Heart right ventricle (tissue), 16 donors: ENCODE measurements at regions not wholly inside any gene's neighbourhood (a gene's known extent, or its start where the extent isn't known, plus 50 kb on each side); places are given as distances from the start of the nearest gene placed in this dataset.

ENCODE experiments used
- ATAC-seq, 8 donors: fragments of 200-7000 bp; cut with Tn5 transposase; one replicate each; pipeline ENCODE4 v1.9.1; 2020; ENCODE audit warnings: mild to moderate bottlenecking in 8 of 8, moderate library complexity in 8 of 8, moderate number of reproducible peaks in 1 of 8
- DNase-seq, 2 donors: peaks; one replicate each; pipeline ENCODE4 v3.0.0-alpha.2; 2020
- H3K27ac ChIP-seq, 10 donors: fragments of 200-600 bp; sonication (generic) in 2 of 10; one replicate each; pipeline versions ENCODE4 v1.5.0 to v1.8.0; 2020 to 2022; ENCODE audit warnings: mild to moderate bottlenecking in 3 of 10
- H3K27me3 ChIP-seq, 7 donors: fragments of 200-600 bp; one replicate each; pipeline ENCODE4 v1.8.0; 2021 to 2022; ENCODE audit warnings: mild to moderate bottlenecking in 2 of 7
- H3K36me3 ChIP-seq, 9 donors: fragments of 200-600 bp; sonication (generic) in 1 of 9; one replicate each; pipeline versions ENCODE4 v1.5.0 to v1.8.0; 2020 to 2022; ENCODE audit warnings: mild to moderate bottlenecking in 2 of 9
- H3K4me1 ChIP-seq, 9 donors: fragments of 200-600 bp; sonication (generic) in 1 of 9; one replicate each; pipeline versions ENCODE4 v1.5.0 to v1.8.0; 2020 to 2022; ENCODE audit warnings: mild to moderate bottlenecking in 4 of 9
- H3K4me3 ChIP-seq, 10 donors: fragments of 200-600 bp; sonication (generic) in 2 of 10; one replicate each; pipeline versions ENCODE4 v1.5.0 to v1.8.0; 2020 to 2022; ENCODE audit warnings: mild to moderate bottlenecking in 7 of 10, moderate library complexity in 2 of 10
- H3K9me3 ChIP-seq, 11 donors: fragments of 200-600 bp in 10 of 11; sonication (generic) in 2 of 11; one replicate each; pipeline versions ENCODE4 v1.5.0 to v1.8.0; 2013 to 2022; ENCODE audit warnings: mild to moderate bottlenecking in 2 of 11, control low read depth in 1 of 11, moderate library complexity in 1 of 11
- CTCF ChIP-seq, 9 donors: fragments of 200-600 bp; sonication (generic) in 2 of 9; IDR thresholded peaks; one replicate each; pipeline versions ENCODE4 v1.5.0 to v1.8.0; 2021 to 2022; ENCODE audit warnings: antibody characterized with exemption in 9 of 9, mild to moderate bottlenecking in 5 of 9, moderate library complexity in 1 of 9
- WGBS, 2 donors: extraction: QIAGEN DNeasy Blood & Tissue Kit; methylation state at CpG; one replicate each; pipeline ENCODE4 v1.1.7; 2013; ENCODE audit warnings: inconsistent platforms in 1 of 2; 5-methylcytosine and 5-hydroxymethylcytosine counted together
- intact Hi-C, 10 donors: fragments of 100-400 bp; cut with DNase I; formaldehyde crosslinking; loops; one replicate each; pipeline versions ENCODE4 v1.11.1 to v1.14.2; 2022
- donor health status: Arrhythmogenic right ventricular cardiomyopathy.
- donor health status: ischemic (EF 13 %, LVEDD 7.1; RV severe dilation, severe dysfunction).
- donor health status: healthy with polysubstance abuse.
- donor health status: DM: no; HTN: yes; CAD: no.
- donor health status: DM: no; HTN: no; CAD: no.
- donor health status: ischemic (EF 25% LVEDD 6.9; RV normal size, moderate dysfunction).
- donor health status: ischemic (EF 25% LVEDD 5.7; RV mildly dilated, moderate dysfunction).
- donor health status: healthy.
- donor health status: DM: yes; HTN: yes; CAD: no.
- donor health status: Ischemic cardiomyopathy.
- donor health status: ischemic (EF 35%, LVEDD 5.7; RV mildly dilated, moderate dysfunction).
- donor health status: nonischemic (EF 11% LVEDD 7.7; RV severe dilation, severe dysfunction).
- donor health status: DM: yes; HTN: yes; CAD: no.
- donor health status: PGD.
- donor health status: ischemic (EF 29% LVEDD 5.4; RV normal size, mild dysfunction).
- donor health status: nonischemic (EF 23%, LVEDD 6.1; RV moderate dilation, normal function).

GRCh38 chr1:60809204-60809980 is 273.0 kb upstream of the NFIA start:
- no peak for DNase-seq
- WGBS, 2 donors = 73 to 80% methylated on average over 8 of the region's 8 CpGs
- intact Hi-C loops = no loop called here
- ATAC-seq = no peak
- Histone ChIP-seq H3K4me1 (peaks cover 0 to 10% (median 0%) of the 10 kb centered on the region in 9 donors), H3K9me3 (peaks cover 0 to 27% (median 0%) of the 10 kb centered on the region in 11 donors), H3K4me3 (no peak overlapping the region), H3K27ac (no peak overlapping the region), H3K36me3 (no peaks in the 10 kb centered on the region), H3K27me3 (no peaks in the 10 kb centered on the region)
- no peak for TF ChIP-seq CTCF (IDR thresholded peaks at IDR 0.05)

GRCh38 chr1:60808676-60809075 is 273.7 kb upstream of the NFIA start:
- intact Hi-C loops = no loop called here
- Histone ChIP-seq H3K4me1 (peaks cover 0 to 3% (median 0%) of the 10 kb centered on the region in 9 donors), H3K27ac (no peak overlapping the region), H3K36me3 (no peaks in the 10 kb centered on the region), H3K4me3 (no peak overlapping the region), H3K27me3 (no peaks in the 10 kb centered on the region), H3K9me3 (peaks cover 0 to 29% (median 0%) of the 10 kb centered on the region in 11 donors)
- WGBS, 2 donors = 90 to 95% methylated on average over 1 of the region's 1 CpG
- ATAC-seq (no peak), DNase-seq (no peak)
- no peak for TF ChIP-seq CTCF (IDR thresholded peaks at IDR 0.05)

- H3K9me3 ChIP-seq = peaks cover 0 to 37% (median 4%) of the 10 kb centered on the region in 11 donors
- H3K27ac ChIP-seq = no peak overlapping the region
- no peaks in the 10 kb centered on the region for H3K36me3 ChIP-seq
- H3K4me3 ChIP-seq = no peak overlapping the region
- ATAC-seq (no peak), DNase-seq (no peak)
- no peaks in the 10 kb centered on the region for H3K27me3 ChIP-seq
- no peaks in the 10 kb centered on the region for H3K4me1 ChIP-seq
- 95 to 99% methylated on average over 2 of the region's 2 CpGs for WGBS, 2 donors
- no peak for TF ChIP-seq CTCF (IDR thresholded peaks at IDR 0.05)
- intact Hi-C loops = no loop called here
Observed at GRCh38 chr1:60802884-60803283, 279.5 kb upstream of the NFIA start.

GRCh38 chr1:60797351-60797750 is 285.0 kb upstream of the NFIA start:
- no peak overlapping the region for H3K27ac ChIP-seq
- no peaks in the 10 kb centered on the region for H3K9me3 ChIP-seq
- DNase-seq = no peak
- no peaks in the 10 kb centered on the region for H3K27me3 ChIP-seq
- H3K36me3 ChIP-seq = no peaks in the 10 kb centered on the region
- H3K4me1 ChIP-seq = no peaks in the 10 kb centered on the region
- no peak overlapping the region for H3K4me3 ChIP-seq
- no peak for ATAC-seq
- 74 to 82% methylated on average over 2 of the region's 2 CpGs for WGBS, 2 donors
- intact Hi-C loops = no loop called here
- TF ChIP-seq CTCF (IDR thresholded peaks at IDR 0.05) = no peak
